Ovary (tissue), 7 donors: ENCODE measurements at regions not wholly inside any gene's neighbourhood (a gene's known extent, or its start where the extent isn't known, plus 50 kb on each side); places are given as distances from the start of the nearest gene placed in this dataset.

Source experiments
- DNase-seq, 5 donors: peaks; one replicate each; pipeline ENCODE4 v3.0.0-alpha.2; 2019 to 2020
- H3K27ac ChIP-seq, 2 donors: fragments of 200-600 bp; one replicate each; pipeline versions ENCODE4 v1.5.1 to v1.8.0; 2019 to 2022
- H3K27me3 ChIP-seq: fragments of 200-600 bp; one replicate; pipeline ENCODE4 v1.8.0; 2022
- H3K36me3 ChIP-seq: fragments of 200-600 bp; sonication (generic); one replicate; pipeline ENCODE4 v1.5.1; 2019
- H3K4me1 ChIP-seq: one replicate; pipeline ENCODE4 v1.8.1; 2013; ENCODE audit warnings: mild to moderate bottlenecking, moderate library complexity; ENCODE audit not compliant: insufficient read depth
- H3K4me3 ChIP-seq: fragments of 200-600 bp; sonication (generic); one replicate; pipeline ENCODE4 v1.5.1; 2017
- H3K9me3 ChIP-seq, 2 donors: fragments of 200-600 bp in 1 of 2; sonication (generic) in 1 of 2; one replicate each; pipeline versions ENCODE4 v1.5.1 to v1.8.1; 2013 to 2019; ENCODE audit warnings: mild to moderate bottlenecking in 1 of 2, moderate library complexity in 1 of 2
- EP300 ChIP-seq: sonication (generic); formaldehyde crosslinking; IDR thresholded peaks from one replicate; pipeline ENCODE4 v1.6.1; 2017; ENCODE audit warnings: antibody characterized with exemption
- POLR2A ChIP-seq: fragments of 450-650 bp; IDR thresholded peaks from one replicate; pipeline ENCODE4 v1.6.1; 2017; ENCODE audit warnings: antibody characterized with exemption, mild to moderate bottlenecking, moderate library complexity
- WGBS, 3 donors: extraction: QIAGEN DNeasy Blood & Tissue Kit in 1 of 3; methylation state at CpG; one replicate each; pipeline versions ENCODE4 v1.1.5 to v1.1.7; 2013 to 2017; 5-methylcytosine and 5-hydroxymethylcytosine counted together
- intact Hi-C, 4 donors: fragments of 100-400 bp; cut with DNase I; formaldehyde crosslinking; loops; one replicate each; pipeline versions ENCODE4 v1.11.0 to v1.15.1; 2022 to 2023
- TF ChIP-seq, protein P1 (sequence below), 3 donors: fragments of 450-650 bp in 2 of 3; fragments of 200-600 bp in 1 of 3; IDR thresholded peaks; one replicate each; pipeline versions ENCODE4 v1.5.1 to v1.8.0; 2016 to 2022; ENCODE audit warnings: antibody characterized with exemption in 3 of 3, mild to moderate bottlenecking in 1 of 3
- donor health status: DM: no; HTN: no; CAD: no; lungs with moderate emphysema.
- donor health status: DM: no; HTN: no; CAD: no.
- donor health status: Bipolar disorder and iron deficiency.
- donor health status: DM: no; HTN: no; CAD: no.
- donor health status: DM: yes; HTN: yes; CAD: no.

DNA sequence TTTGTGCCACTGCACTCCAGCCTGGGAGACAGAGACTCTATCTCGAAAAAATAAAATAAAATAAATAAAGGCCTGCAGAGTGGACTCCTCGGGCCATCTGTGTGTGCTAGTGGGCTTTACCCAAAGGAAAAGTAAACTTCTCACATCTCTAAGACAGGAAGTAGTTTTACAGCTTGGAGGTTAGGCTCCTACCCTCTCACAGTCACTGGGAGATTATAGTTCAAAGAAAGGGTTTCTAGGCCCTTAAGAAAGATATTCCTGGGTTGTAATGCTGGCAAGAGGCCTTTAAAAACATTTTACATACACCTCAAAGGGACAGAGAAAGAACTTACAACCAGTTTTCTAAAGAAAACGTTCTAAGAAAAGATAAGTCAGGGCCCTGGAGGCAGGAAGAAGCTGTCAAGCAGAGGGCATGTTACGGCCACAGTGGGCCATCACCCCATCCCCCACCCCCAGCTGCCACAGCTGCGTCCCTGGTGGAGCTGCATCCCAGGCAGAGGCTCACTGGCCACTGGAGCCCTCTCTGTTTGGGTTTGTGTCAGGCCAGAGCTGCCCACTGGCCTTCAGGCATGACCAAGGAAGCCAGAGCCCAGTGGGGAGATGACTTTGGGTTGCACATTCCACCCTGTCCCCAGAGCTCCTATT, 78.1 kb upstream of the CDK20 start:
- intact Hi-C loops = no loop called here
- H3K36me3 ChIP-seq = no peaks in the 10 kb centered on the region
- no peak for DNase-seq
- TF ChIP-seq, protein P1, sequence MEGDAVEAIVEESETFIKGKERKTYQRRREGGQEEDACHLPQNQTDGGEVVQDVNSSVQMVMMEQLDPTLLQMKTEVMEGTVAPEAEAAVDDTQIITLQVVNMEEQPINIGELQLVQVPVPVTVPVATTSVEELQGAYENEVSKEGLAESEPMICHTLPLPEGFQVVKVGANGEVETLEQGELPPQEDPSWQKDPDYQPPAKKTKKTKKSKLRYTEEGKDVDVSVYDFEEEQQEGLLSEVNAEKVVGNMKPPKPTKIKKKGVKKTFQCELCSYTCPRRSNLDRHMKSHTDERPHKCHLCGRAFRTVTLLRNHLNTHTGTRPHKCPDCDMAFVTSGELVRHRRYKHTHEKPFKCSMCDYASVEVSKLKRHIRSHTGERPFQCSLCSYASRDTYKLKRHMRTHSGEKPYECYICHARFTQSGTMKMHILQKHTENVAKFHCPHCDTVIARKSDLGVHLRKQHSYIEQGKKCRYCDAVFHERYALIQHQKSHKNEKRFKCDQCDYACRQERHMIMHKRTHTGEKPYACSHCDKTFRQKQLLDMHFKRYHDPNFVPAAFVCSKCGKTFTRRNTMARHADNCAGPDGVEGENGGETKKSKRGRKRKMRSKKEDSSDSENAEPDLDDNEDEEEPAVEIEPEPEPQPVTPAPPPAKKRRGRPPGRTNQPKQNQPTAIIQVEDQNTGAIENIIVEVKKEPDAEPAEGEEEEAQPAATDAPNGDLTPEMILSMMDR (IDR thresholded peaks at IDR 0.05) = no peak
- TF ChIP-seq POLR2A = no peak
- TF ChIP-seq EP300 = no peak
- 29 to 51% (median 36%) methylated on average over 5 of the region's 5 CpGs for WGBS, 3 donors
- H3K4me1 ChIP-seq = no peaks in the 10 kb centered on the region
- H3K27ac ChIP-seq = no peak overlapping the region
- no peaks in the 10 kb centered on the region for H3K9me3 ChIP-seq
- no peaks in the 10 kb centered on the region for H3K27me3 ChIP-seq
- H3K4me3 ChIP-seq = no peak overlapping the region

DNA sequence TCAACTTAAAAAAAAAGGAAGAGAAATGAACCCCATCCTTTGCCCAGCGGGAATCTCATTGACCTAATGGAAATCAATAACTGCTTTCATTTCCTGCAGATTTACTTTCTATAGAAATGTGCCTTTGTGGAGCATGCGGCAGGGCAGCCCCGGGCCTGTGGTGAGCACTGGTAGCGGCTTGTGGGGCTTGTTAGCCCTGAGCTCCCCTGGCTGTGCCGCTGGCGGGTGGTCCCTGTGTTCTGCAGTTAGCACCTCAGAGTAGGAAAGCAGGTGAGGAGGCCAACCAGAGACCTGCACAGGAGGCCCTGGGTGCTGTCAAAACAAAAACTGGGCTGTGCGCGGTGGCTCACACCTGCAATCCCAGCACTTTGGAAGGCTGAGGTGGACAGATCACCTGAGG, 76.8 kb upstream of the CDK20 start:
- DNase-seq = no peak
- TF ChIP-seq POLR2A (no peak), EP300 (no peak)
- TF ChIP-seq, protein P1 (IDR thresholded peaks at IDR 0.05) = no peak
- 92 to 97% (median 96%) methylated on average over 8 of the region's 8 CpGs for WGBS, 3 donors
- Histone ChIP-seq H3K4me3 (no peak overlapping the region), H3K36me3 (no peaks in the 10 kb centered on the region), H3K9me3 (no peaks in the 10 kb centered on the region), H3K27ac (no peak overlapping the region), H3K4me1 (no peaks in the 10 kb centered on the region), H3K27me3 (no peaks in the 10 kb centered on the region)
- intact Hi-C loops = no loop called here

DNA sequence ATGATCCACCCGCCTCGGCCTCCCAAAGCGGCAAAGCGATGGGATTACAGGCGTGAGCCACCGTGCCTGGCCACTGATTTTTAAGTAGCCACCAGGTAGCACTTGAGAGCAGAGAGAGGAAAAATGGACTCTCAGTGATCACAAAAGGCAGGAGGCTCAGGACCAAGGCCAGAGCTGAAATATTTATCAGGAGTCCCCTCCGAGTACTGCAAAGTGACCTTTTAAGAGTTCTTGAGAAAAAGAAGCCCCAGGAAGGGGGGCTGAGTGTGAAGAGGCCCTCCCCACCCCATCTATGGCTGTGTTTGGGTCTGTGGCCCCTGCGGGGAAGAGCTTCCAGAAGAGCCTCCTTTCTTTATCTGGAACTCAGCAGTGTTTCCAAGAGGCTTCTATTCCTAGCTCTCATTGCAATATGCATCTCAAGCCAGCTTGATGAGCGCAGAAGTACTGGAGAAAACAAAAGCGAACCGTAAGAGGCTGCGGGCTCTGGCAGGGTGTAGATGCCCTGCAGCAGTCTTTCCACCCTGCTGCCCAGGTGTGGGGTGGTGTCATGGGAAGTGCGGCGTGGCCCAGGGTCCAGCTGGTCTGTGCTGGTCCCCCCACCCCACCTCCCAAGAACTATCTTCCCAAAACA, 75.5 kb upstream of the CDK20 start:
- H3K9me3 ChIP-seq = no peaks in the 10 kb centered on the region
- 86 to 94% (median 90%) methylated on average over 14 of the region's 14 CpGs for WGBS, 3 donors
- intact Hi-C loops = no loop called here

GRCh38 chr9:88046542-88046941, 72.2 kb upstream of the CDK20 start:
- no peaks in the 10 kb centered on the region for H3K4me1 ChIP-seq
- 60 to 69% (median 66%) methylated on average over 3 of the region's 3 CpGs for whole genome bisulfite sequencing, 3 donors
- H3K27ac ChIP-seq = no peak overlapping the region
- no peaks in the 10 kb centered on the region for H3K36me3 ChIP-seq
- no peak overlapping the region for H3K4me3 ChIP-seq
- TF ChIP-seq, protein P1 (IDR thresholded peaks at IDR 0.05) = no peak
- TF ChIP-seq EP300 = no peak
- TF ChIP-seq POLR2A = no peak
- no peaks in the 10 kb centered on the region for H3K9me3 ChIP-seq
- intact Hi-C loops = no loop called here
- no peak for DNase-seq
- no peaks in the 10 kb centered on the region for H3K27me3 ChIP-seq

More for the DNA sequence above, 75.5 kb upstream of the CDK20 start:
- Histone ChIP-seq H3K4me1 (no peaks in the 10 kb centered on the region), H3K36me3 (no peaks in the 10 kb centered on the region), H3K27ac (no peak overlapping the region), H3K4me3 (no peak overlapping the region), H3K27me3 (no peaks in the 10 kb centered on the region)
- TF ChIP-seq EP300 (no peak), POLR2A (no peak)
- TF ChIP-seq, protein P1 (IDR thresholded peaks at IDR 0.05) = no peak
- no peak for DNase-seq
